SK-N-SH treated with all-trans-retinoic acid at 6 μM for 48 hours (cell line): ENCODE measurements at regions not wholly inside any gene's neighbourhood (a gene's known extent, or its start where the extent isn't known, plus 50 kb on each side); places are given as distances from the start of the nearest gene placed in this dataset.

Source experiments
- GLIS3 ChIP-seq: fragments of 250-450 bp; sonication (Bioruptor Pico); IDR thresholded peaks from 2 replicates; pipeline ENCODE4 v1.5.0; 2020; ENCODE audit warnings: mild to moderate bottlenecking, moderate library complexity
- OSR1 ChIP-seq: fragments of 250-450 bp; sonication (Bioruptor Pico); IDR thresholded peaks from 2 replicates; pipeline ENCODE4 v1.8.0; 2022; ENCODE audit warnings: moderate library complexity, mild to moderate bottlenecking, inconsistent platforms
- TCF4 ChIP-seq: fragments of 250-450 bp; sonication (Bioruptor Pico); IDR thresholded peaks from 2 replicates; pipeline ENCODE4 v1.8.0; 2021; ENCODE audit warnings: mild to moderate bottlenecking, moderate library complexity, borderline replicate concordance
- ZC3H10 ChIP-seq: fragments of 250-450 bp; sonication (Bioruptor Pico); IDR thresholded peaks from 2 replicates; pipeline ENCODE4 v1.5.1; 2021; ENCODE audit warnings: mild to moderate bottlenecking, moderate library complexity
- ZFP30 ChIP-seq: fragments of 450-650 bp; formaldehyde crosslinking; IDR thresholded peaks from 2 replicates; pipeline ENCODE4 v1.5.0; 2022; ENCODE audit warnings: mild to moderate bottlenecking, moderate library complexity
- TF ChIP-seq, protein P1 (sequence below): fragments of 250-450 bp; sonication (Bioruptor Pico); IDR thresholded peaks from 2 replicates; pipeline ENCODE4 v1.5.1; 2021; ENCODE audit warnings: mild to moderate bottlenecking, moderate library complexity
- TF ChIP-seq, protein P2 (sequence below): fragments of 250-450 bp; sonication (Bioruptor Pico); IDR thresholded peaks from 2 replicates; pipeline ENCODE4 v1.8.0; 2020; ENCODE audit warnings: mild to moderate bottlenecking, moderate library complexity, borderline replicate concordance

DNA sequence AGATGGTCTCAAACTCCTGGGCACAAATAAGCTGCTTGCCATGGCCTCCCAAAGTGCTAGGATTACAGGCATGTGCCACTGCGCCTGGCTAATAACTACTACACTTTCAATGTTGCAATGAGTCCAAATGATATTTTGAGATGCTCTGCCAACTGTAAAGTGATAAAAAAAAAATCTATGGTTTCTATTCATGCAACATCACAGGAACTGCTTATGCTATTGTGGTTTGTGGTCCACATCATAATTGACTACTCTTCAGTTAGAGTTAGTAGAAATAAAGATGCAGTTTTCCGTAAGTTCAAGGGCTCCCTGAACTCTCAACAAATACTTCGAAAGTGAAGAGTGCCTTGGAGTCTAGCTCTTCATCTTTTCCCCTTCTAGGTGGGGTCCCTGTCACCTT is 239.4 kb downstream of the C12orf75 start:
- TF ChIP-seq, protein P1, sequence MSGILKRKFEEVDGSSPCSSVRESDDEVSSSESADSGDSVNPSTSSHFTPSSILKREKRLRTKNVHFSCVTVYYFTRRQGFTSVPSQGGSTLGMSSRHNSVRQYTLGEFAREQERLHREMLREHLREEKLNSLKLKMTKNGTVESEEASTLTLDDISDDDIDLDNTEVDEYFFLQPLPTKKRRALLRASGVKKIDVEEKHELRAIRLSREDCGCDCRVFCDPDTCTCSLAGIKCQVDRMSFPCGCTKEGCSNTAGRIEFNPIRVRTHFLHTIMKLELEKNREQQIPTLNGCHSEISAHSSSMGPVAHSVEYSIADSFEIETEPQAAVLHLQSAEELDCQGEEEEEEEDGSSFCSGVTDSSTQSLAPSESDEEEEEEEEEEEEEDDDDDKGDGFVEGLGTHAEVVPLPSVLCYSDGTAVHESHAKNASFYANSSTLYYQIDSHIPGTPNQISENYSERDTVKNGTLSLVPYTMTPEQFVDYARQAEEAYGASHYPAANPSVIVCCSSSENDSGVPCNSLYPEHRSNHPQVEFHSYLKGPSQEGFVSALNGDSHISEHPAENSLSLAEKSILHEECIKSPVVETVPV (CRISPR knock-in tag): no peak
- TF ChIP-seq, protein P2, sequence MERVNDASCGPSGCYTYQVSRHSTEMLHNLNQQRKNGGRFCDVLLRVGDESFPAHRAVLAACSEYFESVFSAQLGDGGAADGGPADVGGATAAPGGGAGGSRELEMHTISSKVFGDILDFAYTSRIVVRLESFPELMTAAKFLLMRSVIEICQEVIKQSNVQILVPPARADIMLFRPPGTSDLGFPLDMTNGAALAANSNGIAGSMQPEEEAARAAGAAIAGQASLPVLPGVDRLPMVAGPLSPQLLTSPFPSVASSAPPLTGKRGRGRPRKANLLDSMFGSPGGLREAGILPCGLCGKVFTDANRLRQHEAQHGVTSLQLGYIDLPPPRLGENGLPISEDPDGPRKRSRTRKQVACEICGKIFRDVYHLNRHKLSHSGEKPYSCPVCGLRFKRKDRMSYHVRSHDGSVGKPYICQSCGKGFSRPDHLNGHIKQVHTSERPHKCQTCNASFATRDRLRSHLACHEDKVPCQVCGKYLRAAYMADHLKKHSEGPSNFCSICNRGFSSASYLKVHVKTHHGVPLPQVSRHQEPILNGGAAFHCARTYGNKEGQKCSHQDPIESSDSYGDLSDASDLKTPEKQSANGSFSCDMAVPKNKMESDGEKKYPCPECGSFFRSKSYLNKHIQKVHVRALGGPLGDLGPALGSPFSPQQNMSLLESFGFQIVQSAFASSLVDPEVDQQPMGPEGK (CRISPR knock-in tag): no peak
- TF ChIP-seq ZC3H10 (no peak), ZFP30 (CRISPR knock-in tag) (no peak), OSR1 (CRISPR knock-in tag) (no peak), TCF4 (CRISPR knock-in tag) (no peak), GLIS3 (no peak)
